Panc1 (cell line): ENCODE measurements at regions not wholly inside any gene's neighbourhood (a gene's known extent, or its start where the extent isn't known, plus 50 kb on each side); places are given as distances from the start of the nearest gene placed in this dataset.

Source experiments
- POLR2AphosphoS5 ChIP-seq: IDR thresholded peaks from 2 replicates; pipeline ENCODE4 v1.6.1; 2012; ENCODE audit warnings: mild to moderate bottlenecking, low read depth, low read length, moderate library complexity
- SIN3A ChIP-seq: IDR thresholded peaks from 2 replicates; pipeline ENCODE4 v1.6.1; 2012; ENCODE audit warnings: low read depth, mild to moderate bottlenecking, low read length, moderate library complexity, borderline replicate concordance; ENCODE audit not compliant: insufficient read depth
- TF ChIP-seq, protein P1 (sequence below): fragments of 450-650 bp; IDR thresholded peaks from 2 replicates; pipeline ENCODE4 v1.5.1; 2017; ENCODE audit warnings: mild to moderate bottlenecking

DNA sequence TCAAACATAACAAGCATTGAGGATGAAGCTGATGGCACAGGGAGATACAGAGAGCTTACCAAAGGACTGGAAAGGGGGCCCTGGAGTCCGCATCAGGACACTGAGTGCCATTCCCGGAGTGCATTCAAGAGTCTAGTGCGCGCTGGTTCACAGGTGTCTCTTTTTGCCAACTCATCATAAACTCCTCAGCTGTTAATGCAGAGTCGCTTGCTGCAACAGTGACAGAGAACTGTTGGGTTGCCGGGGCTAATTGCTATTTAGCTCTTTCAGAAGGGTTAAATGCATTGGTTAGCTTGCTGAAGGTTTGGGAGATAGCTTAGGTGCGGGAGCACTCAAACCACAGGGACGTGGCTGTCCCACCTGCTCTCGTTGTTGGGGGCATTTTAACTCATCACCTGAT, 1091.6 kb upstream of the EEF2KMT start:
- TF ChIP-seq, protein P1, sequence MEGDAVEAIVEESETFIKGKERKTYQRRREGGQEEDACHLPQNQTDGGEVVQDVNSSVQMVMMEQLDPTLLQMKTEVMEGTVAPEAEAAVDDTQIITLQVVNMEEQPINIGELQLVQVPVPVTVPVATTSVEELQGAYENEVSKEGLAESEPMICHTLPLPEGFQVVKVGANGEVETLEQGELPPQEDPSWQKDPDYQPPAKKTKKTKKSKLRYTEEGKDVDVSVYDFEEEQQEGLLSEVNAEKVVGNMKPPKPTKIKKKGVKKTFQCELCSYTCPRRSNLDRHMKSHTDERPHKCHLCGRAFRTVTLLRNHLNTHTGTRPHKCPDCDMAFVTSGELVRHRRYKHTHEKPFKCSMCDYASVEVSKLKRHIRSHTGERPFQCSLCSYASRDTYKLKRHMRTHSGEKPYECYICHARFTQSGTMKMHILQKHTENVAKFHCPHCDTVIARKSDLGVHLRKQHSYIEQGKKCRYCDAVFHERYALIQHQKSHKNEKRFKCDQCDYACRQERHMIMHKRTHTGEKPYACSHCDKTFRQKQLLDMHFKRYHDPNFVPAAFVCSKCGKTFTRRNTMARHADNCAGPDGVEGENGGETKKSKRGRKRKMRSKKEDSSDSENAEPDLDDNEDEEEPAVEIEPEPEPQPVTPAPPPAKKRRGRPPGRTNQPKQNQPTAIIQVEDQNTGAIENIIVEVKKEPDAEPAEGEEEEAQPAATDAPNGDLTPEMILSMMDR: no peak
- TF ChIP-seq POLR2AphosphoS5 (no peak), SIN3A (no peak)
